Vagina (tissue), 2 donors: ENCODE measurements at regions not wholly inside any gene's neighbourhood (a gene's known extent, or its start where the extent isn't known, plus 50 kb on each side); places are given as distances from the start of the nearest gene placed in this dataset.

Experiments
- DNase-seq, 2 donors: peaks; one replicate each; pipeline ENCODE4 v3.0.0-alpha.2; 2017; ENCODE audit errors: extremely low spot score in 2 of 2
- H3K27ac ChIP-seq: fragments of 200-600 bp; sonication (generic); one replicate; pipeline ENCODE4 v1.5.1; 2019
- H3K27me3 ChIP-seq: fragments of 200-600 bp; sonication (generic); one replicate; pipeline ENCODE4 v1.5.1; 2019
- H3K36me3 ChIP-seq, 2 donors: fragments of 200-600 bp; sonication (generic); one replicate each; pipeline ENCODE4 v1.5.1; 2017 to 2019
- H3K4me1 ChIP-seq: fragments of 200-600 bp; sonication (generic); one replicate; pipeline ENCODE4 v1.5.1; 2019
- H3K4me3 ChIP-seq, 2 donors: fragments of 200-600 bp; sonication (generic); 1 replicate in 1 of 2; 2 replicates in 1 of 2; pipeline ENCODE4 v1.5.1; 2016 to 2019
- H3K9me3 ChIP-seq: fragments of 200-600 bp; sonication (generic); one replicate; pipeline ENCODE4 v1.5.1; 2019
- POLR2A ChIP-seq, 2 donors: fragments of 450-650 bp; IDR thresholded peaks; one replicate each; pipeline ENCODE4 v1.6.1; 2017; ENCODE audit warnings: antibody characterized with exemption in 2 of 2, mild to moderate bottlenecking in 2 of 2, moderate library complexity in 2 of 2
- POLR2AphosphoS5 ChIP-seq, 2 donors: sonication (generic); formaldehyde crosslinking; IDR thresholded peaks; one replicate each; pipeline ENCODE4 v1.9.0; 2017; ENCODE audit warnings: antibody characterized with exemption in 2 of 2, mild to moderate bottlenecking in 2 of 2, low read depth in 1 of 2; ENCODE audit not compliant: insufficient read depth in 1 of 2
- intact Hi-C: fragments of 100-400 bp; cut with DNase I; formaldehyde crosslinking; loops from one replicate; pipeline ENCODE4 v1.15.1; 2023
- TF ChIP-seq, protein P1 (sequence below), 3 experiments: fragments of 450-650 bp in 2 of 3; fragments of 200-600 bp in 1 of 3; sonication (generic) in 1 of 3; IDR thresholded peaks; one replicate each; pipeline ENCODE4 v1.5.1; 2017 to 2019; ENCODE audit warnings: antibody characterized with exemption in 3 of 3, mild to moderate bottlenecking in 2 of 3, moderate library complexity in 2 of 3

DNA sequence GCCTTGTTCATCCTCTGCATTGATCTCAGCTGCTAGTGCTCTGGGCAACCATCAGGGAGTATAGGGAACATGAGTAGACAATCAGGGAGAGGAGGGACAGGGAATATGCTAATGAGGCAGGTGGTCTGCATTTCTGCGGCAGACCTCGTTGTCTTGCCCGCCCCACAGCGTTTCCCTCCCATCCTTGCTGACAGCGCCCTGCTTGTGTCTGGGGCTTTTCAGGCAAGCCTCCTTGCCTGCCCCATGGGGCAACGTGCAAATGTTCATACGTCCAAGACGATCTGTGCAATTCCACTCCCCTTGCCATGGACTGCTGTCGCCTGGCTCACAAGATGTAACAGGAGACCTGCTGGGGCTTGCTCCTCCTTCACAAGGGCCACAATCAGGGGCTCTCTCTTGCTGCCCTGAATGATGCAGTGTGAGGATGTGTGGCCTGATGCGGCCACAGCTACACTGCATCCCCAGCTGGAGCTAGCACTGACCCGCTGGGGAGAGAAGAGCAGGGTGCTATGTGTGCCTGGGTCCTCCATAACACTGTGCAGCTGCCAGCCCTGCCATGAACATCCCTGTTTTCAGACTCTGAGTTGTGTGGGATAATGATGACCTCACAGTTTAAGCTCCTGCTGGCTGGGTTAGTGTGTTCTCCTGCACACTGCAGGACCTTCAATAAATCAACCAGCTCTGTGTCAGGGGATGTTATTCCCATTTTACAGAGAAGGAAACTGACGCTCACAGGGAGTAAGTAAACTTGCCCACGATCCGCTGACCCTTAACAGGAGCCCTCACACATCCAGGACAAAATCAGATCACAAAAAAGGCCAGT lies 211.3 kb downstream of the KLF13 start:
- intact Hi-C loops: no loop called here
- Histone ChIP-seq H3K4me3 (no peak overlapping the region), H3K27ac (no peak overlapping the region), H3K9me3 (no peaks in the 10 kb centered on the region), H3K27me3 (no peaks in the 10 kb centered on the region), H3K36me3 (no peaks in the 10 kb centered on the region), H3K4me1 (no peaks in the 10 kb centered on the region)
- TF ChIP-seq POLR2A (IDR thresholded peaks at IDR 0.05): no peak
- TF ChIP-seq, protein P1, sequence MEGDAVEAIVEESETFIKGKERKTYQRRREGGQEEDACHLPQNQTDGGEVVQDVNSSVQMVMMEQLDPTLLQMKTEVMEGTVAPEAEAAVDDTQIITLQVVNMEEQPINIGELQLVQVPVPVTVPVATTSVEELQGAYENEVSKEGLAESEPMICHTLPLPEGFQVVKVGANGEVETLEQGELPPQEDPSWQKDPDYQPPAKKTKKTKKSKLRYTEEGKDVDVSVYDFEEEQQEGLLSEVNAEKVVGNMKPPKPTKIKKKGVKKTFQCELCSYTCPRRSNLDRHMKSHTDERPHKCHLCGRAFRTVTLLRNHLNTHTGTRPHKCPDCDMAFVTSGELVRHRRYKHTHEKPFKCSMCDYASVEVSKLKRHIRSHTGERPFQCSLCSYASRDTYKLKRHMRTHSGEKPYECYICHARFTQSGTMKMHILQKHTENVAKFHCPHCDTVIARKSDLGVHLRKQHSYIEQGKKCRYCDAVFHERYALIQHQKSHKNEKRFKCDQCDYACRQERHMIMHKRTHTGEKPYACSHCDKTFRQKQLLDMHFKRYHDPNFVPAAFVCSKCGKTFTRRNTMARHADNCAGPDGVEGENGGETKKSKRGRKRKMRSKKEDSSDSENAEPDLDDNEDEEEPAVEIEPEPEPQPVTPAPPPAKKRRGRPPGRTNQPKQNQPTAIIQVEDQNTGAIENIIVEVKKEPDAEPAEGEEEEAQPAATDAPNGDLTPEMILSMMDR (IDR thresholded peaks at IDR 0.05): no peak
- TF ChIP-seq POLR2AphosphoS5 (IDR thresholded peaks at IDR 0.05; ENCODE audit: insufficient read depth in 1 of 2, low read depth in 1 of 2): no peak
- DNase-seq: peak in 1 of 2 donors; percentile 67

DNA sequence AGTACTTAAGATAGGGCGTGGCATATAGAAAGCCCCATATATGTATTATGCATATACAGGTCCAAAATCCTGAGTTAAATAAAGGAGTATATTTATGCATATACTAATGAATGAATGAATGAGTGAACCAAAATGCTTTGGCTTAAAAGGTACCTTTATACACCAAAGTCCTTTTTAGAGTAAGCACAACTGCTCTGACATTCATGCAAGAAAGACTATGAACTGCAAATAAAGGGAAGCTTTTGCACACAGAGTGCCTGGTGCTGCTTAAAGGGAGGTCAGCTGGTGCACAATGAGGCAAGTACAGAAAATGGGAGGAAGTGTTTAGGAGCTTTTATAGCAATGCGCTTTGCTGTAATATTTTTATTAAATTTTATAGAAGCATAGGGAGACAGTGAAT lies 214.0 kb downstream of the KLF13 start:
- no peaks in the 10 kb centered on the region for H3K9me3 ChIP-seq
- H3K4me3 ChIP-seq: no peak overlapping the region
- intact Hi-C loops: no loop called here

DNA sequence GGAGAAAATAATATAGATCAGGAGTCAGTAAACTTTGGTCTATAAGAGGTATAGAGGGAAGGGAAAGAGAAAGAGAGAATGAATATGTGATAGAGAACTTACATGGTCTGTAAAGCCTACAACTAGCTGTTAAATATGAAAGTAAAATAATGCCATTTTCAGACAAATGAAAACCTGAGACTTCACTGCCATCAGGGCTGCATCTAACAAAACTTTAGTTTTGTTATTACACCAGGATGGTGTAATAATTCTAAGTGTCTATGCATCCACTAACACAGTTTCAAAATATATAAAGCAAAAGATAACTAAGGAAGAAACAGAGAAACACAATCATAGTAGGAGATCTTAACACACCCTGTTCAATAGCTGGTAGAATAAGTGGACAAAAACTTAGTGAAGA lies 217.7 kb downstream of the KLF13 start:
- Histone ChIP-seq H3K36me3 (no peaks in the 10 kb centered on the region), H3K9me3 (no peaks in the 10 kb centered on the region), H3K4me1 (no peaks in the 10 kb centered on the region), H3K27me3 (no peaks in the 10 kb centered on the region), H3K27ac (no peak overlapping the region), H3K4me3 (no peak overlapping the region)
- TF ChIP-seq POLR2A (IDR thresholded peaks at IDR 0.05) (no peak), POLR2AphosphoS5 (IDR thresholded peaks at IDR 0.05; ENCODE audit: insufficient read depth in 1 of 2, low read depth in 1 of 2) (no peak)
- TF ChIP-seq, protein P1 (IDR thresholded peaks at IDR 0.05): no peak
- no peak for DNase-seq
- intact Hi-C loops: no loop called here

More for the DNA sequence above, 214.0 kb downstream of the KLF13 start:
- Histone ChIP-seq H3K36me3 (no peaks in the 10 kb centered on the region), H3K27me3 (no peaks in the 10 kb centered on the region), H3K4me1 (no peaks in the 10 kb centered on the region), H3K27ac (no peak overlapping the region)
- DNase-seq: no peak
- TF ChIP-seq POLR2A (IDR thresholded peaks at IDR 0.05) (no peak), POLR2AphosphoS5 (IDR thresholded peaks at IDR 0.05; ENCODE audit: insufficient read depth in 1 of 2, low read depth in 1 of 2) (no peak)
- TF ChIP-seq, protein P1 (IDR thresholded peaks at IDR 0.05): no peak

DNA sequence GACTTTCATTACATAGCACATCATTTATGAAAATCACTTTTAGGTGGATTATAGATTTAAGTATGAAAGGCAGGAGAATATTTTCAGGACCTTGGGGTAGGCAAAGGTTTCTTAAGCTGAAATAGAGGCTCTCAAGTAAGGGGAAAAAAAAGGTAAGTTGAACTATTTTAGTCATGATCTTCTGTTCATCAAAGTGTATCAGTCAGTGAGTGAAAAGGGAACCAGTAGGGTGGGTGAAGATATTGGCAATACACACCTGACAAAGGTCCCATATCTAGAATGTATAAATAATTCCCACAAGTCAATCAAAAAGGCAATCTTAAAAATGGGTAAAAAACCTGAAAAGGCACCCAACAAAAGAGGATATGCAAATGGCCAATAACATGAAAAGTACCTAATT lies 218.6 kb downstream of the KLF13 start:
- intact Hi-C loops: loop anchor here (1.0 kb wide), 1 partner anchor 16 kb away; no protein-coding TSS in a partner anchor
- H3K27me3 ChIP-seq: no peaks in the 10 kb centered on the region
- H3K4me1 ChIP-seq: no peaks in the 10 kb centered on the region
- DNase-seq: no peak
- no peaks in the 10 kb centered on the region for H3K9me3 ChIP-seq
- TF ChIP-seq, protein P1 (IDR thresholded peaks at IDR 0.05): no peak
- TF ChIP-seq POLR2A (IDR thresholded peaks at IDR 0.05) (no peak), POLR2AphosphoS5 (IDR thresholded peaks at IDR 0.05; ENCODE audit: insufficient read depth in 1 of 2, low read depth in 1 of 2) (no peak)
- H3K27ac ChIP-seq: no peak overlapping the region
- H3K4me3 ChIP-seq: no peak overlapping the region
- no peaks in the 10 kb centered on the region for H3K36me3 ChIP-seq
